SU-DHL-6 (cell line): ENCODE measurements at regions not wholly inside any gene's neighbourhood (a gene's known extent, or its start where the extent isn't known, plus 50 kb on each side); places are given as distances from the start of the nearest gene placed in this dataset.

Experiments used
- H2AFZ ChIP-seq: fragments of 200-600 bp; sonication (generic); 2 replicates; pipeline ENCODE4 v1.6.1; 2014; ENCODE audit warnings: low read depth, mild to moderate bottlenecking, moderate library complexity, mixed read lengths, antibody characterized with exemption, low read length; ENCODE audit not compliant: severe bottlenecking
- H3F3A ChIP-seq: fragments of 200-600 bp; shearing (Covaris generic); 2 replicates; pipeline ENCODE4 v1.6.0; 2016; ENCODE audit warnings: antibody characterized with exemption, mild to moderate bottlenecking; ENCODE audit not compliant: insufficient read depth
- H3K27ac ChIP-seq: fragments of 200-600 bp; sonication (generic); 2 replicates; pipeline ENCODE4 v1.5.1; 2016; ENCODE audit warnings: low read depth, mild to moderate bottlenecking, low read length, moderate library complexity, mixed read lengths
- H3K27me3 ChIP-seq: fragments of 200-600 bp; sonication (generic), shearing (Covaris generic); 2 replicates; pipeline ENCODE4 v1.6.0; 2014; ENCODE audit warnings: mild to moderate bottlenecking, low read length
- H3K36me3 ChIP-seq: fragments of 200-600 bp; sonication (generic); 2 replicates; pipeline ENCODE4 v1.6.1; 2014; ENCODE audit warnings: mild to moderate bottlenecking, low read length, mixed read lengths
- H3K4me2 ChIP-seq: fragments of 300-600, 200-600 bp; shearing (Covaris generic), sonication (generic); 2 replicates; pipeline ENCODE4 v1.6.0; 2014; ENCODE audit warnings: low read length, low read depth, mild to moderate bottlenecking; ENCODE audit not compliant: poor library complexity, severe bottlenecking
- H3K4me3 ChIP-seq: fragments of 200-600 bp; sonication (generic); 2 replicates; pipeline ENCODE4 v1.5.1; 2014; ENCODE audit warnings: antibody characterized with exemption, low read length, mild to moderate bottlenecking, mixed read lengths; ENCODE audit not compliant: insufficient read depth, poor library complexity, severe bottlenecking
- H3K79me2 ChIP-seq: fragments of 200-600 bp; sonication (generic); 2 replicates; pipeline ENCODE4 v1.6.1; 2014; ENCODE audit warnings: mild to moderate bottlenecking, low read length, moderate library complexity; ENCODE audit not compliant: insufficient read depth
- H3K9ac ChIP-seq: fragments of 200-600 bp; sonication (generic); 2 replicates; pipeline ENCODE4 v1.7.0; 2014; ENCODE audit warnings: mild to moderate bottlenecking, low read length
- H3K9me2 ChIP-seq: fragments of 200-600 bp; sonication (generic); replicated peaks from 2 replicates; pipeline ENCODE4 v1.6.1; 2014; ENCODE audit warnings: low read length; ENCODE audit not compliant: insufficient read depth
- H3K9me3 ChIP-seq: fragments of 200-600 bp; sonication (generic); 2 replicates; pipeline ENCODE4 v1.6.1; 2014; ENCODE audit warnings: low read length, mixed read lengths; ENCODE audit not compliant: insufficient read depth
- H4K20me1 ChIP-seq: fragments of 200-600 bp; sonication (generic); 2 replicates; pipeline ENCODE4 v1.6.1; 2014; ENCODE audit warnings: low read depth, mild to moderate bottlenecking, antibody characterized with exemption, low read length, moderate library complexity, mixed read lengths
- CTCF ChIP-seq: fragments of 200-600 bp; sonication (generic); IDR thresholded peaks from one replicate; pipeline ENCODE4 v1.5.1; 2017; ENCODE audit warnings: antibody characterized with exemption, mild to moderate bottlenecking, low read length, moderate library complexity; ENCODE audit not compliant: insufficient read depth, poor library complexity, severe bottlenecking
- EZH2phosphoT487 ChIP-seq: fragments of 200-600 bp; sonication (generic), shearing (Covaris generic); conservative IDR thresholded peaks from 2 replicates; pipeline ENCODE4 v1.6.1; 2018; ENCODE audit warnings: mild to moderate bottlenecking, antibody characterized with exemption, low read length, moderate library complexity, mixed read lengths

DNA sequence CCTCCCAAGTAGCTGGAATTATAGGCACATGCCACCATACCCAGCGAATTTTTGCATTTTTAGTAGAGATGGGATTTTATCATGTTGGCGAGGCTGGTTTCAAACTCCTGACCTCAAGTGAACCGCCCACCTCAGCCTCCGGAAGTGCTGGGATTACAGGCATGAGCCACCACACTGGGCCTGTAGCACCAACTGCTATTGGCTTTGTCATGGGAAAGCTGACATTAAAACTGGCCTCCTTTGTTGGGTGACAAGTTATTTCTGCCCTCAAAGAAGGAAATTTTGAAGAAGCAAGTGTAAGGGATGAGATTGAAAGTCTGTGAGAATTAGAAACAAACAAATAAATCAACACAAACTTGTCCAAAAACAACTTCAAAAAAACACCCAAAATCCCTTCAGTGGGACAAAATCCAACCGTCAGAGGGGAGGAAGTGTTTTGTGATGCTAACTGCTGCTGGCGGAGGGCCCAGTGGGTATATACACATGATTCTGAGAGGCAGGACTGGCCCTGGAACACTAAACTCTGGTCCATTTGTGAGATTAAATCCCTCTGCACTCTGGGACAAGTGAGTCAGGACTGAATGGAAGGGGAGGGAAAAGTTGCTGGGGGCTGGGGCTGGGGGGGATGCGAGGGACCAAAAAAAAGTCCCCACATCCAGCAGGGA, 87.5 kb upstream of the NAA20 start:
- Histone ChIP-seq H3K27me3 (no peaks in the 10 kb centered on the region), H3K79me2 (no peaks in the 10 kb centered on the region), H3K4me3 (no peak overlapping the region), H3K9me3 (no peaks in the 10 kb centered on the region), H3F3A (no peaks in the 10 kb centered on the region), H3K36me3 (no peaks in the 10 kb centered on the region), H4K20me1 (no peaks in the 10 kb centered on the region), H2AFZ (no peak overlapping the region), H3K9ac (no peak overlapping the region), H3K27ac (no peak overlapping the region), H3K9me2 (no peaks in the 10 kb centered on the region), H3K4me2 (no peak overlapping the region)
- TF ChIP-seq CTCF (no peak), EZH2phosphoT487 (no peak)

DNA sequence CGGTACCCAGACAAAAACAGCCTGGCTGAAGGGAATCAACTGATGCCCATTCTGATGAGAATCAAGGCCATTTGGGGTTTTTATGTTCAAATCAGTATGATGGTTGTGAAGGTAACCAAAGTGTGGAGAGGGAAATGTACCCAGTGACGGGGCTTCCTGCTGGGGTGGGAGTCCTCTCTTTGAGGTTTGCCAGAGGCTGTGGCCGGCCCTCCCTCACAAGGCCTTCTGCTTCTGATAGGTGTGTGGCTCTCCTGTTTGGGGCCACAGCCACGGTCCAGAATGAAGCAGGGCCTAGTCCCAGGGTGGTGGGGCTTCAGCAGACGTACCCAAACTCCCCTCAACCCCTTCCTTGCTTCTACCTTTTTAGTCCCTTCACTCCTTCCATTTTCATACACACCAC, 86.7 kb upstream of the NAA20 start:
- H3K4me3 ChIP-seq: no peak overlapping the region
- H3K27ac ChIP-seq: no peak overlapping the region
- no peaks in the 10 kb centered on the region for H3K9me3 ChIP-seq
- no peaks in the 10 kb centered on the region for H3K27me3 ChIP-seq
- no peaks in the 10 kb centered on the region for H4K20me1 ChIP-seq
- no peaks in the 10 kb centered on the region for H3K9me2 ChIP-seq
- H3K4me2 ChIP-seq: no peak overlapping the region
- no peak overlapping the region for H2AFZ ChIP-seq
- no peaks in the 10 kb centered on the region for H3K36me3 ChIP-seq
- no peak for TF ChIP-seq CTCF
- no peak overlapping the region for H3K9ac ChIP-seq
- H3K79me2 ChIP-seq: no peaks in the 10 kb centered on the region
- H3F3A ChIP-seq: no peaks in the 10 kb centered on the region

GRCh38 chr20:19932170-19932667, 84.9 kb upstream of the NAA20 start:
- H3K9me3 ChIP-seq: no peaks in the 10 kb centered on the region
- H3F3A ChIP-seq: no peaks in the 10 kb centered on the region
- no peaks in the 10 kb centered on the region for H3K27me3 ChIP-seq
- H3K79me2 ChIP-seq: no peaks in the 10 kb centered on the region
- H3K36me3 ChIP-seq: no peaks in the 10 kb centered on the region
- no peak overlapping the region for H3K4me3 ChIP-seq
- no peaks in the 10 kb centered on the region for H4K20me1 ChIP-seq
- no peak overlapping the region for H3K27ac ChIP-seq
- H3K9ac ChIP-seq: no peak overlapping the region
- H2AFZ ChIP-seq: no peak overlapping the region
- H3K9me2 ChIP-seq: no peaks in the 10 kb centered on the region
- no peak overlapping the region for H3K4me2 ChIP-seq
- TF ChIP-seq CTCF (no peak), EZH2phosphoT487 (no peak)
